Neural cell (in vitro differentiated cells): ENCODE measurements at regions not wholly inside any gene's neighbourhood (a gene's known extent, or its start where the extent isn't known, plus 50 kb on each side); places are given as distances from the start of the nearest gene placed in this dataset.

ENCODE experiments used
- H2AFZ ChIP-seq: fragments of 200-600, 300-800 bp; sonication (generic), shearing (Covaris generic); 2 replicates; pipeline ENCODE4 v1.6.0; 2014; ENCODE audit warnings: low read depth, mild to moderate bottlenecking, antibody characterized with exemption, low read length, moderate library complexity
- H3F3A ChIP-seq: fragments of 200-600 bp; shearing (Covaris generic); 2 replicates; pipeline ENCODE4 v1.6.1; 2016; ENCODE audit warnings: mild to moderate bottlenecking, moderate library complexity, mixed read lengths, antibody characterized with exemption, low read length; ENCODE audit not compliant: insufficient read depth, poor library complexity, severe bottlenecking
- H3K27ac ChIP-seq: fragments of 200-600, 300-800 bp; sonication (generic), shearing (Covaris generic); 2 replicates; pipeline ENCODE4 v1.5.1; 2014; ENCODE audit warnings: mild to moderate bottlenecking, low read length, moderate library complexity
- H3K27me3 ChIP-seq: fragments of 300-800, 200-600 bp; sonication (generic), shearing (Covaris generic); 2 replicates; pipeline ENCODE4 v1.6.0; 2014; ENCODE audit warnings: mild to moderate bottlenecking, low read depth, low read length, moderate library complexity; ENCODE audit not compliant: insufficient read depth
- H3K36me3 ChIP-seq: fragments of 300-800, 200-600 bp; sonication (generic), shearing (Covaris generic); 2 replicates; pipeline ENCODE4 v1.5.1; 2014; ENCODE audit warnings: mild to moderate bottlenecking, antibody characterized with exemption, low read length, moderate library complexity; ENCODE audit not compliant: insufficient read depth
- H3K4me2 ChIP-seq: fragments of 300-800, 200-600 bp; sonication (generic), shearing (Covaris generic); 2 replicates; pipeline ENCODE4 v1.6.0; 2014; ENCODE audit warnings: mild to moderate bottlenecking, low read length
- H3K4me3 ChIP-seq: fragments of 300-800, 200-600 bp; sonication (generic), shearing (Covaris generic); 2 replicates; pipeline ENCODE4 v1.5.1; 2014; ENCODE audit warnings: mild to moderate bottlenecking, low read length, moderate library complexity
- H3K79me2 ChIP-seq: fragments of 200-600 bp; shearing (Covaris generic); replicated peaks from 2 replicates; pipeline ENCODE4 v1.6.0; 2014; ENCODE audit warnings: mild to moderate bottlenecking, low read length, moderate library complexity; ENCODE audit not compliant: insufficient read depth
- H3K9ac ChIP-seq: fragments of 300-800, 200-600 bp; sonication (generic), shearing (Covaris generic); 2 replicates; pipeline ENCODE4 v1.6.1; 2016; ENCODE audit warnings: mild to moderate bottlenecking, low read length, mixed read lengths
- H3K9me2 ChIP-seq: fragments of 200-600 bp; shearing (Covaris generic); 2 replicates; pipeline ENCODE4 v1.6.1; 2016; ENCODE audit warnings: mild to moderate bottlenecking, low read length, mixed read lengths; ENCODE audit not compliant: insufficient read depth
- H3K9me3 ChIP-seq: fragments of 200-600, 300-800 bp; sonication (generic), shearing (Covaris generic); 2 replicates; pipeline ENCODE4 v1.6.1; 2016; ENCODE audit warnings: mild to moderate bottlenecking, mixed run types, low read length, moderate library complexity, mixed read lengths
- H4K20me1 ChIP-seq: fragments of 200-600 bp; shearing (Covaris generic); 2 replicates; pipeline ENCODE4 v1.6.1; 2016; ENCODE audit warnings: mild to moderate bottlenecking, mixed run types; ENCODE audit not compliant: insufficient read depth
- CTCF ChIP-seq: fragments of 450-650 bp; IDR thresholded peaks from 2 replicates; pipeline ENCODE4 v1.5.1; 2014; ENCODE audit warnings: antibody characterized with exemption, mild to moderate bottlenecking, moderate library complexity; ENCODE audit not compliant: poor library complexity, severe bottlenecking
- EP300 ChIP-seq: fragments of 450-650 bp; conservative IDR thresholded peaks from 2 replicates; pipeline ENCODE4 v1.6.1; 2014; ENCODE audit warnings: antibody characterized with exemption, mild to moderate bottlenecking, moderate library complexity; ENCODE audit not compliant: poor library complexity, severe bottlenecking
- EZH2 ChIP-seq: fragments of 200-600, 300-800 bp; shearing (Covaris generic), sonication (generic); IDR thresholded peaks from 2 replicates; pipeline ENCODE4 v1.6.1; 2014; ENCODE audit warnings: antibody characterized with exemption, low read length, borderline replicate concordance, mild to moderate bottlenecking; ENCODE audit not compliant: insufficient read depth, poor library complexity, severe bottlenecking
- MXI1 ChIP-seq: fragments of 450-650 bp; conservative IDR thresholded peaks from 2 replicates; pipeline ENCODE4 v1.6.1; 2014; ENCODE audit warnings: antibody characterized with exemption, mild to moderate bottlenecking; ENCODE audit not compliant: poor library complexity, severe bottlenecking
- POLR2AphosphoS5 ChIP-seq: IDR thresholded peaks from 2 replicates; pipeline ENCODE4 v1.6.1; 2012
- RAD21 ChIP-seq: fragments of 450-650 bp; conservative IDR thresholded peaks from 2 replicates; pipeline ENCODE4 v1.6.1; 2014; ENCODE audit warnings: antibody characterized with exemption, mild to moderate bottlenecking, moderate library complexity
- REST ChIP-seq: IDR thresholded peaks from 2 replicates; pipeline ENCODE4 v1.6.1; 2012; ENCODE audit warnings: borderline replicate concordance
- SMC3 ChIP-seq: fragments of 450-650 bp; conservative IDR thresholded peaks from 2 replicates; pipeline ENCODE4 v1.6.1; 2014; ENCODE audit warnings: antibody characterized with exemption, mild to moderate bottlenecking, moderate library complexity; ENCODE audit not compliant: poor library complexity
- TAF1 ChIP-seq: IDR thresholded peaks from 2 replicates; pipeline ENCODE4 v1.6.1; 2012; ENCODE audit warnings: low read depth

- Histone ChIP-seq H3K9me2 (no peaks in the 10 kb centered on the region), H3K4me2 (no peak overlapping the region), H4K20me1 (no peaks in the 10 kb centered on the region), H3F3A (no peaks in the 10 kb centered on the region), H3K9ac (no peak overlapping the region), H3K36me3 (no peaks in the 10 kb centered on the region), H3K27ac (no peak overlapping the region), H3K4me3 (no peak overlapping the region), H3K27me3 (no peaks in the 10 kb centered on the region), H3K9me3 (no peaks in the 10 kb centered on the region), H3K79me2 (no peaks in the 10 kb centered on the region), H2AFZ (no peak overlapping the region)
- TF ChIP-seq EP300 (no peak), POLR2AphosphoS5 (no peak), REST (no peak), MXI1 (no peak), SMC3 (no peak), EZH2 (no peak), TAF1 (no peak), RAD21 (no peak), CTCF (no peak)
Measured at GRCh38 chr12:65585648-65586602, 238.4 kb upstream of the HMGA2 start.

GRCh38 chr12:65586796-65587195, 237.5 kb upstream of the HMGA2 start:
- H3K9ac ChIP-seq, result no peak overlapping the region
- H3K9me2 ChIP-seq, result no peaks in the 10 kb centered on the region
- H3K36me3 ChIP-seq, result no peaks in the 10 kb centered on the region
- no peak overlapping the region for H3K4me2 ChIP-seq
- no peaks in the 10 kb centered on the region for H4K20me1 ChIP-seq
- TF ChIP-seq MXI1 (no peak), POLR2AphosphoS5 (no peak), RAD21 (no peak)
- no peak overlapping the region for H3K27ac ChIP-seq
- no peaks in the 10 kb centered on the region for H3K27me3 ChIP-seq
- H3K79me2 ChIP-seq, result no peaks in the 10 kb centered on the region
- no peak overlapping the region for H2AFZ ChIP-seq
- no peaks in the 10 kb centered on the region for H3K9me3 ChIP-seq
- no peak overlapping the region for H3K4me3 ChIP-seq
- H3F3A ChIP-seq, result no peaks in the 10 kb centered on the region
